Fibroblast of lung (primary cell): ENCODE measurements at regions not wholly inside any gene's neighbourhood (a gene's known extent, or its start where the extent isn't known, plus 50 kb on each side); places are given as distances from the start of the nearest gene placed in this dataset.

ENCODE experiments used
- DNase-seq, 2 donors: peaks; one replicate each; pipeline versions ENCODE4 v3.0.0 to v3.0.0-alpha.2; 2010; ENCODE audit warnings: low read depth in 2 of 2
- H2AFZ ChIP-seq: 2 replicates; pipeline ENCODE4 v1.5.1; 2012; ENCODE audit warnings: low read length, control low read depth, inconsistent platforms
- H3K27ac ChIP-seq: 2 replicates; pipeline ENCODE4 v1.5.1; 2011; ENCODE audit warnings: low read length, control low read depth; ENCODE audit not compliant: insufficient read depth
- H3K27me3 ChIP-seq: 2 replicates; pipeline ENCODE4 v1.5.1; 2011; ENCODE audit warnings: mild to moderate bottlenecking, low read length; ENCODE audit not compliant: control insufficient read depth, insufficient read depth
- H3K36me3 ChIP-seq: 2 replicates; pipeline ENCODE4 v1.5.1; 2011; ENCODE audit warnings: low read length; ENCODE audit not compliant: control insufficient read depth, insufficient read depth
- H3K4me1 ChIP-seq: 2 replicates; pipeline ENCODE4 v1.5.1; 2011; ENCODE audit warnings: low read length; ENCODE audit not compliant: control insufficient read depth, insufficient read depth; ENCODE audit errors: extremely low read depth
- H3K4me2 ChIP-seq: 2 replicates; pipeline ENCODE4 v1.5.1; 2011; ENCODE audit warnings: low read length, control low read depth; ENCODE audit not compliant: insufficient read depth; ENCODE audit errors: extremely low read depth
- H3K4me3 ChIP-seq, 4 experiments: fragments of 200-600 bp in 1 of 4; sonication (generic) in 1 of 4; replicated peaks in 1 of 4; 2 replicates each; pipeline ENCODE4 v1.5.1; 2011 to 2016; ENCODE audit warnings: low read length in 4 of 4, low read depth in 3 of 4, mild to moderate bottlenecking in 3 of 4, control low read depth in 2 of 4, inconsistent platforms in 1 of 4, mixed read lengths in 1 of 4; ENCODE audit not compliant: insufficient read depth in 1 of 4; ENCODE audit errors: control extremely low read depth in 1 of 4
- H3K79me2 ChIP-seq: 2 replicates; pipeline ENCODE4 v1.5.1; 2012; ENCODE audit warnings: mild to moderate bottlenecking, low read length, inconsistent platforms; ENCODE audit not compliant: control insufficient read depth, insufficient read depth
- H3K9ac ChIP-seq: 2 replicates; pipeline ENCODE4 v1.5.1; 2011; ENCODE audit warnings: mild to moderate bottlenecking, low read length, control low read depth; ENCODE audit not compliant: insufficient read depth
- H3K9me3 ChIP-seq: 2 replicates; pipeline ENCODE4 v1.5.1; 2012; ENCODE audit warnings: low read depth, low read length; ENCODE audit not compliant: control insufficient read depth, insufficient read depth
- H4K20me1 ChIP-seq: 2 replicates; pipeline ENCODE4 v1.5.1; 2011; ENCODE audit warnings: low read length; ENCODE audit not compliant: control insufficient read depth, insufficient read depth; ENCODE audit errors: extremely low read depth
- EZH2 ChIP-seq: IDR thresholded peaks from 2 replicates; pipeline ENCODE4 v1.5.1; 2012; ENCODE audit warnings: low read length, control low read depth, mild to moderate bottlenecking; ENCODE audit errors: missing control alignments
- TF ChIP-seq, protein P1 (sequence below), 2 donors: IDR thresholded peaks in 1 of 2; conservative IDR thresholded peaks in 1 of 2; 1 replicate in 1 of 2; 2 replicates in 1 of 2; pipeline ENCODE4 v1.5.1; 2011 to 2012; ENCODE audit warnings: low read length in 2 of 2, control low read depth in 1 of 2, inconsistent platforms in 1 of 2, low read depth in 1 of 2, mild to moderate bottlenecking in 1 of 2

DNA sequence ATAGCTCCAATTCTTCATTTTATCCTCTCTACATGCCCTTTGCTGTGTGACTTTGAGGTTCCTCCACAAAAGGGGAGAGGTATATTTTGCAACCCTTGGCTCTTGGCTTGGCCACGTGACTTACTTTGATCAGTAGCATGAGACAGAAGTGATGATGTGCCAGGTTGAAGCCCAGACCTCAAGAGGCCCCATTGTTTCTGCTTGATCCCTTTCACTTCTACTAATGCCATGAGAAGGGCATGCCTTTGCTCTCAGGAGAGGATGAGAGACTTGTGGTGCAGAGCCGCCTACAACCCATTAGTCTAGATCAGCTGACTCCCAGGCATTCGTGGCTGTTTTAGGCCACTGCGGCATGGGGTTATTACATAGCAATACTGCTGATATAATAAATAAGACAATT, 356.2 kb upstream of the SALL1 start:
- Histone ChIP-seq H3K9ac (no peak overlapping the region), H3K79me2 (no peaks in the 10 kb centered on the region), H3K9me3 (no peaks in the 10 kb centered on the region), H3K36me3 (no peaks in the 10 kb centered on the region), H3K4me2 (no peak overlapping the region), H3K27ac (no peak overlapping the region), H4K20me1 (no peaks in the 10 kb centered on the region), H3K4me1 (no peaks in the 10 kb centered on the region), H3K4me3 (no peak overlapping the region), H3K27me3 (no peaks in the 10 kb centered on the region), H2AFZ (no peak overlapping the region)
- no peak for DNase-seq
- TF ChIP-seq EZH2 = no peak
- TF ChIP-seq, protein P1, sequence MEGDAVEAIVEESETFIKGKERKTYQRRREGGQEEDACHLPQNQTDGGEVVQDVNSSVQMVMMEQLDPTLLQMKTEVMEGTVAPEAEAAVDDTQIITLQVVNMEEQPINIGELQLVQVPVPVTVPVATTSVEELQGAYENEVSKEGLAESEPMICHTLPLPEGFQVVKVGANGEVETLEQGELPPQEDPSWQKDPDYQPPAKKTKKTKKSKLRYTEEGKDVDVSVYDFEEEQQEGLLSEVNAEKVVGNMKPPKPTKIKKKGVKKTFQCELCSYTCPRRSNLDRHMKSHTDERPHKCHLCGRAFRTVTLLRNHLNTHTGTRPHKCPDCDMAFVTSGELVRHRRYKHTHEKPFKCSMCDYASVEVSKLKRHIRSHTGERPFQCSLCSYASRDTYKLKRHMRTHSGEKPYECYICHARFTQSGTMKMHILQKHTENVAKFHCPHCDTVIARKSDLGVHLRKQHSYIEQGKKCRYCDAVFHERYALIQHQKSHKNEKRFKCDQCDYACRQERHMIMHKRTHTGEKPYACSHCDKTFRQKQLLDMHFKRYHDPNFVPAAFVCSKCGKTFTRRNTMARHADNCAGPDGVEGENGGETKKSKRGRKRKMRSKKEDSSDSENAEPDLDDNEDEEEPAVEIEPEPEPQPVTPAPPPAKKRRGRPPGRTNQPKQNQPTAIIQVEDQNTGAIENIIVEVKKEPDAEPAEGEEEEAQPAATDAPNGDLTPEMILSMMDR (conservative IDR thresholded peaks at IDR 0.05 in 1 of 2, IDR thresholded peaks at IDR 0.05 in 1 of 2; ENCODE audit: low read depth in 1 of 2, low read length in 2 of 2) = no peak

DNA sequence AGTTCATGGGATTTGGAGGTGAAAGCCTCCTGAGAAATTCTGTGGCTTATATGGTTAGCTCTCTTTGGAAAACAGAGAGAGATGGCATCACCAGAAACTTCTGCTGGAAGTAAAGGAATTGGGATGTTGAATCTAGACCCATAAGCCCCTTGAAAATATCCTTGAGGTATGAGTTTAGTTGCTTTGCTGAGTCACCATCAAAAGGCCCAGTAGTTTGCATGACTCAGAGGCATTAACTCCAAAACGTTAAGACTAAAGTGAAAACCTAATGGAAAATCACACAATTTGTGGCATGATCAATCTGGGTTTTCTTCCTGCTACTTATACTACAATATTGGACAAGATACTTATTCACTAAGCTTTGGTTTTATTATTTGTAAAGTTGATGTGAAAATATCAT, 349.2 kb upstream of the SALL1 start:
- Histone ChIP-seq H3K27ac (no peak overlapping the region), H3K36me3 (no peaks in the 10 kb centered on the region), H2AFZ (no peak overlapping the region), H3K4me1 (no peaks in the 10 kb centered on the region), H3K9me3 (no peaks in the 10 kb centered on the region), H3K27me3 (no peaks in the 10 kb centered on the region), H3K4me3 (no peak overlapping the region), H3K4me2 (no peak overlapping the region), H3K79me2 (no peaks in the 10 kb centered on the region), H4K20me1 (no peaks in the 10 kb centered on the region), H3K9ac (no peak overlapping the region)
- TF ChIP-seq EZH2 = no peak
- TF ChIP-seq, protein P1 (conservative IDR thresholded peaks at IDR 0.05 in 1 of 2, IDR thresholded peaks at IDR 0.05 in 1 of 2; ENCODE audit: low read depth in 1 of 2, low read length in 2 of 2) = no peak
- DNase-seq = peak; percentile 29 to 60

DNA sequence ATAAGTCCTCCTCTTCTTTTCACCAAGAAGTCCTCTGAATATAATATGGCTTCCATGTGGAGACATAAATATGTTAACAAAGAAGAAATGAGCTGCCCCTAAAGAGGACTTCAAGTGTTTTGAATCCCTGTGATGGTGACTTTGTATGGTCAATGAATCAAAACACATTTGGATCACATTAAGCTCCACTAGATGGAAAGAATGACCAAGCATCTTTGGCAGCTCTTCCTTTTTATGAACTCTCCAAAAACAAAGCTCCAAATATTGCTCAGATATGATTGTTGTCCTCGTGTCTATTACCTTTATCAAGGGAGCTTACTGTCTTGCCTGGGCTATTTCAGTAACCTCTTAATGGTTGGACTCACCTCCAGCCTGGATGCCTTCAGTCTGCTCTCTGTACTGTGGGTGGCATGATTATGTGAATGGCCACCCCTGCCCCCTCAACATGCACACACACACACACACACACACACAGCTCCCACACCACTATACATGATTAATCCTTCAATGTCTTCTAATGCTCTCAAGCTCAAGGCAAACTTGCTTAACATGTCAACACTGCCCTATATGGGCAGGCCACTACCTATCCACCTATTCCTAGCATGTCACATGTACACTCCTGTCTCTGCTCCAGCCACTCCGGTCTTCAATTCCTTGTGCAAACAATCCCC, 346.6 kb upstream of the SALL1 start:
- H3K79me2 ChIP-seq = no peaks in the 10 kb centered on the region
- H3K4me1 ChIP-seq = no peaks in the 10 kb centered on the region
- no peak overlapping the region for H3K27ac ChIP-seq
- H3K9ac ChIP-seq = no peak overlapping the region
- TF ChIP-seq, protein P1 (conservative IDR thresholded peaks at IDR 0.05 in 1 of 2, IDR thresholded peaks at IDR 0.05 in 1 of 2; ENCODE audit: low read depth in 1 of 2, low read length in 2 of 2) = no peak
- TF ChIP-seq EZH2 = no peak
- H3K27me3 ChIP-seq = no peaks in the 10 kb centered on the region
- no peaks in the 10 kb centered on the region for H3K36me3 ChIP-seq
- H3K4me3 ChIP-seq = no peak overlapping the region
- DNase-seq = no peak
- H3K9me3 ChIP-seq = no peaks in the 10 kb centered on the region
- H4K20me1 ChIP-seq = no peaks in the 10 kb centered on the region
- H3K4me2 ChIP-seq = no peak overlapping the region
- H2AFZ ChIP-seq = no peak overlapping the region
